Activated CD4-positive, alpha-beta T cell treated with anti-CD3 and anti-CD28 coated beads, Interleukin-2, amount 50 U/mL, for 48 hours (primary cell): ENCODE measurements at regions not wholly inside any gene's neighbourhood (a gene's known extent, or its start where the extent isn't known, plus 50 kb on each side); places are given as distances from the start of the nearest gene placed in this dataset.

Source experiments
- DNase-seq, 2 experiments: peaks; one replicate each; pipeline ENCODE4 v3.0.0-alpha.2; 2020

DNA sequence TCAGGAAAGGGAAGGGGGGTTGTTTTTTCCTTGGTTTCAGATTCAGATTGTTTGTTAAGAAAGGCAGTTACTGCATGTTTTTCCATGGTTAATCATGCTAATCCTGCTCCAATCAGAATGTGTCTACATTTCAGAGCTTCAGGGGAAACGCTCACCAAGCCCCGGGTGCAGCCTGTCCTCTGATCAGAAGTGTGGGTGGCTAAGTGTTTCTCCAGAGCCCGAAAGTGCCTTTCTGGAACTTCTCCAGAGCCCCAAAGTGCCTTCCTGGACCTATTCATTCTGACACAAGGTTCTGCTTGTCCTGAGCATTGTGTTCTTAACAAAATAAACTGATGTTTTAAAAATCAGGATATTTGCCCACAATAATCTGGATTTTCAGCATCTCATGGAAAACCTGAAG is 359.0 kb upstream of the ZNF521 start:
- no peak for DNase-seq

GRCh38 chr18:25705650-25706049 is 353.7 kb upstream of the ZNF521 start:
- no peak for DNase-seq

GRCh38 chr18:25704494-25704893 is 352.5 kb upstream of the ZNF521 start:
- DNase-seq: no peak

DNA sequence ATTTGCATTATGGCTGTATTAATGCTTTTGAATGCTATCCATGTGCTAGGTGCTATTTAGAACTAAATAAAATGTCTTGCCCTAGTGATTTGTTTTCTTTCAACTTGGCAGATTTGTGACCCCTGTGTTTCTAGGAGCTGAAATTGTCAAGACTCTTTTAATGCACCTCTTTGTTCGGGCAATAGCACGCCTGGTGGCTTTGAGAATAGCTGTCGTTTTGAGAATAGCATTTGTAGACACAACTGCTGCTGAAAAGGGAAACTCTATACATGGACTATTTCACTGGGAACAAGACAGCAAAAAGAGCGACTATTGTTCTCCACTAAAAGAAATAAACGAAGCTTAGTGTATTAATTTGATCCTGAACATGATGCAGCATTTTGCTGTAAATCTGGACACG is 352.1 kb upstream of the ZNF521 start:
- no peak for DNase-seq

DNA sequence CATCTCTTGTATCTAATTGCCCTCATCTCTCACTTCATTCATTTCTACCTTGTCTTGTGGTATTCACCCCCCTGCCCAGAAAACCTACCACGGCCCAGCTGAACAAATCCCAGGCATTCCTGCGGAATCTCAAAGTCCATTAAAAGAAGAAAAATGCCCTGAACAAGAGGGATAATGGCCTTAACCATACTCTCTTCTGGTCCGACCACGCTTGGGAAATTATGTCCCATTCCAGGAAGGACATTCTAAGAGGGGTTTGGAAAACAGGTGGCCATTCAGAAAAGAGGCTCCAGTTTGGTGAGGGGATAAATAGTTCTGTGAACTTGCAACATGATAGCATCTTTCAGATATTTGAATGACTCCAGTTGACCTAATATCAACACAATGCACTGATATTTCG is 349.9 kb upstream of the ZNF521 start:
- no peak for DNase-seq

GRCh38 chr18:25686960-25687500 is 335.1 kb upstream of the ZNF521 start:
- DNase-seq: no peak

DNA sequence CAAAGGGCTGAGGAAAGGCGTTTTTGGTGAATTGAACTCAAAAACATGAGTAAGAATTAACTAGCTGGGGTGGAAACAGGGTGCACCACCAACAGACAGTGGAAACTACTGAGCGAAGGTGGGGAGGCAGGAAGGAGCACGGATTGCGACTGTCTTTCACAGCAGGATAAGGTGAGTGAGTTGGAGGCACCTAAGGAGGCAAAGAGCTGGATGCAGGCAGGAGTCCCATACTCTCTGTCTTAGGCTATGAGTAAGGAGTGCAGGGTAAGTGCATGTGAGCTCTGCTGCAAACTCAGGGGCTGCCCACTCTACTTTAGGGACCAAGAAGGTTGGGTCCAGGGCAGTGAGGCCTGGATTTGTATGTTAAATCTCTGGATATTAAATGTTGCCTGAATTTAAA is 333.1 kb upstream of the ZNF521 start:
- DNase-seq: no peak

GRCh38 chr18:25679491-25679890 is 327.5 kb upstream of the ZNF521 start:
- DNase-seq: no peak

- no peak for DNase-seq
These were observed 326.3 kb upstream of the ZNF521 start for GRCh38 chr18:25678221-25678620.

GRCh38 chr18:25675123-25675850 is 323.3 kb upstream of the ZNF521 start:
- no peak for DNase-seq

DNA sequence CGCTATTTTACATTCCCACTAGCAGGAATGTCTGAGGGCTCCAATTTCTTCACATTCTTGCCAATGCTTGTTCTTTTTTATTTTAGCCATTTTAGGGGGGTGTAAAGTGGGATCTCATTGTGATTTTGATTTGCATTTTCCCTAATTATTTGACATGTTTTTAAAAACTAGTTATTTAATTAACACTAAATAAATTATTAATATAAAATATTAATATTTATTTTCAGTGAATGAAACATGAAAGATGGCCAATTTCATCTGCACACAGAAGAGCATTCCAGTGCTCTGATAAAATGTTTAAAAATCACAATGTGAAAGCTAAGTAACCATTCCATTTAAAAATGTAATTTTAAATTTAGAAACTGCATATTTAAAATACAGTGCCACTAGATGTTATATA is 322.2 kb upstream of the ZNF521 start:
- no peak for DNase-seq

DNA sequence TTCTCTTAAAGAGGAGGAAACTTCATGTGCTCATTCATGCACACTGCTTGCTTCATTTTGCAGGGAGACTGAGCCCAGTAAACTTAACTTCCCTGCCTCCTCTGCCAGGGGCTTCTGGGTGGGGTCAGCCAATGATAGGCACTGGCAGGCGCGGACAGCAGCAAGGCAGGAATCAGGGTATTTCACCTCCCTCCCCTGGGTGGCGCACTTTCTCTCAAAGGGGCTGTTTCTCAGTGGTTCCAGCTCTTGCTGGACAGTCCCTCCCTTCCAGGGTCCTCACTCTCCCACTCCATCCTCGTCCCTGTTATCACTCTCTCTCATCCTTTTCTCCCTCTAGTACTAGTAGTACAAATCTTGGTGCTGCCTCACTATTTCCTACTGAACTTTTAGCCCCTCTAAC is 320.5 kb upstream of the ZNF521 start:
- DNase-seq: no peak

GRCh38 chr18:25669741-25670140 is 317.8 kb upstream of the ZNF521 start:
- no peak for DNase-seq

DNA sequence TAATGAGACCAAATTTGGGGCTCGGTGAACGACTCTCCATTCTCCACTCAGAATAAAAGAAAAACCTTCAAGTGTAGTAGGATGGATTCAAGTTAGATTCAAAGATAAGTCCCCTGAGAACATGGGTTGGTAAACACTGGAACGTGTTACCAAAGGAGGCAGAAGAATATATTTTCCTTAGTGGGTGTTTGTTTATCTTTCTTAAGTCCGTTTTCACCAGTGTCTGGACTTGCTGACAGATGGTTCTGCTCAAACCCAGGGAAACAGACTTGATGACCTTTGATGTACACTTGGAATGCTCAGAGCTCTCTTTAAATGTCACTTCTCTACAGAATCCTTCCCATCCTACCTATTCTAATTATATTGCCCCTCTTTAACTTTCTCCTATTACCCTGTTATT is 310.3 kb upstream of the ZNF521 start:
- DNase-seq: no peak

DNA sequence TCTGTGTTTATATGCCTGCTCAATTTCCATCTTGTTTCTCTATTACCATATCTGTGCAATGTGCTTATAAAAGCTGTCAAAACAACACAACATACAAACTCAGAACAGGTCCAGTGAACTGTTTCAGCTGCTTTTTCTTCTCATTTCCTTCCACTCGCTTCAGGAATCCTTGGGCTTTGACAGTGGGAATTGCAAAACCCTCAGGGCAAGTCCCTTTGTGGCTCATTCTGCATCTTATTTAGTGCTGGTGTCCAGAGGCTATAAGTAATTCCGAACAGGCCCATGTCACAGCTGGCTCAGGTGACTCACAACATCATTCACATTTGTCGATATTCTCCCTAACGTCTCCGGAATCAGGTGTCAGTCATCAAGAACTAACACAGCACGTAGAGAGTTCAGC is 309.9 kb upstream of the ZNF521 start:
- DNase-seq: no peak

- no peak for DNase-seq
These were observed 307.6 kb upstream of the ZNF521 start for GRCh38 chr18:25659541-25659940.

GRCh38 chr18:25658476-25658875 is 306.5 kb upstream of the ZNF521 start:
- no peak for DNase-seq

GRCh38 chr18:25651553-25651952 is 299.6 kb upstream of the ZNF521 start:
- DNase-seq: no peak

GRCh38 chr18:25650201-25650941 is 298.4 kb upstream of the ZNF521 start:
- no peak for DNase-seq

DNA sequence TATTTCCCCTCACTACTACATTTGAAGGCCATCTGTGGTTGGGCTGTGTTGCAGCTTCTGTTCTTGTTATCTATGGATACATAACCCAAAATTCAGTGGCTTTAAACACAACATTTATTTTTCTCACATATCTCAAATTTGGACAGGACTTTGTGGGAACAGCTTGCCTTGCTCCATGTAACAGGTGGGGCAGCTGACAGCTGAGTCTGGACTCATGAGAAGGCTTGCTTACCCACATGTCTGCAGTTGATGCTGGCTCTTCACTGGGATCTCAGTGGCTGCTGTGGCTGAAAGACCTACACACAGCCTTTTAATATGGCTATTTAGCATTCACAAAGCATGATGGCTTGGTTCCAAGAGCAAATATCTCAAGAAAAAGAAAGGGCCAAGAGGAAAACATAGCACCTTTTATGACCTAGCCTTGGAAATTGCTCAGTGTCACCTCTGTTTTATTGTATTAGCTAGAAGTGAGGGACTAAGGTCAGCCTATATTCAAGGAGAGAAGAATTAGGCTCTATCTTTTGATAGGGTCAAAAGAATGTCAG is 296.8 kb upstream of the ZNF521 start:
- DNase-seq: no peak

GRCh38 chr18:25647404-25647803 is 295.4 kb upstream of the ZNF521 start:
- no peak for DNase-seq

DNA sequence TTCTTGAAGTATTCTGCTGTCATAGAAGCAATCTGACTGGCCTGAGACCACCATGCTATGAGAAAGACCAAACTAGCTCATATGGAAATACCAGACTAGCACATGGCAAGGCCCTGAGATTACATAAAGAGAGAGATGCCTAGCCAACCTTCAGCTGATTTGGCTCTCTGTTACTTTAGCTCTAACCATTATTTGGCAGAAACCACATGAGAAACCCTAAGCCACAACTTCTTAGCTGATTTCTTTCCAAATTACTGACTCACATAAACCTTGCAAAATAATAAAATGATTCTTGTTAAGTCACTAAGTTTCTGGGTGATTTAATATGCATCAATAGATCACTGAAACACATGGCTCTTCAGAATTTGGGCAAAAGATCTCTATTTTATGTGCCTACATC is 295.0 kb upstream of the ZNF521 start:
- DNase-seq: no peak

GRCh38 chr18:25639596-25639995 is 287.6 kb upstream of the ZNF521 start:
- no peak for DNase-seq

GRCh38 chr18:25633563-25633962 is 281.6 kb upstream of the ZNF521 start:
- DNase-seq: no peak
